ENCODE measurements at regions not wholly inside any gene's neighbourhood (a gene's known extent, or its start where the extent isn't known, plus 50 kb on each side); places are given as distances from the start of the nearest gene placed in this dataset.
"Not testable (repeated sequence)": the region's sequence is repeated elsewhere in the genome, so short reads cannot be mapped to it uniquely, and the experiment has no call there.

- not testable (repeated sequence) for H3K36me3 ChIP-seq (ENCODE audit: control insufficient read depth in 1 of 2, insufficient read depth in 2 of 2, low read length in 2 of 2); H3K4me1 ChIP-seq (ENCODE audit: control insufficient read depth in 1 of 2, insufficient read depth in 2 of 2, low read length in 2 of 2); H3K27me3 ChIP-seq (ENCODE audit: low read depth, low read length); H3K9me3 ChIP-seq (ENCODE audit: control insufficient read depth in 1 of 2, low read length in 2 of 2); H3K4me3 ChIP-seq (ENCODE audit: low read depth in 1 of 2, low read length in 2 of 2); H3K27ac ChIP-seq (ENCODE audit: low read length)
Observed at GRCh38 chr2:87640961-87641563, 106.8 kb upstream of the PLGLB2 start.

GRCh38 chr2:87643165-87643564 is 104.7 kb upstream of the PLGLB2 start:
- not testable (repeated sequence) for H3K36me3 ChIP-seq (ENCODE audit: control insufficient read depth in 1 of 2, insufficient read depth in 2 of 2, low read length in 2 of 2); H3K27me3 ChIP-seq (ENCODE audit: low read depth, low read length); H3K4me3 ChIP-seq (ENCODE audit: low read depth in 1 of 2, low read length in 2 of 2); H3K9me3 ChIP-seq (ENCODE audit: control insufficient read depth in 1 of 2, low read length in 2 of 2); H3K27ac ChIP-seq (ENCODE audit: low read length); H3K4me1 ChIP-seq (ENCODE audit: control insufficient read depth in 1 of 2, insufficient read depth in 2 of 2, low read length in 2 of 2)

GRCh38 chr2:87647737-87648498 is 100.0 kb upstream of the PLGLB2 start:
- not testable (repeated sequence) for H3K9me3 ChIP-seq (ENCODE audit: control insufficient read depth in 1 of 2, low read length in 2 of 2); H3K27me3 ChIP-seq (ENCODE audit: low read depth, low read length); H3K4me1 ChIP-seq (ENCODE audit: control insufficient read depth in 1 of 2, insufficient read depth in 2 of 2, low read length in 2 of 2); H3K36me3 ChIP-seq (ENCODE audit: control insufficient read depth in 1 of 2, insufficient read depth in 2 of 2, low read length in 2 of 2); H3K27ac ChIP-seq (ENCODE audit: low read length); H3K4me3 ChIP-seq (ENCODE audit: low read depth in 1 of 2, low read length in 2 of 2)

GRCh38 chr2:87648815-87649214 is 99.1 kb upstream of the PLGLB2 start:
- H3K27ac ChIP-seq (ENCODE audit: low read length); H3K4me1 ChIP-seq (ENCODE audit: control insufficient read depth in 1 of 2, insufficient read depth in 2 of 2, low read length in 2 of 2); H3K9me3 ChIP-seq (ENCODE audit: control insufficient read depth in 1 of 2, low read length in 2 of 2); H3K27me3 ChIP-seq (ENCODE audit: low read depth, low read length); H3K4me3 ChIP-seq (ENCODE audit: low read depth in 1 of 2, low read length in 2 of 2); H3K36me3 ChIP-seq (ENCODE audit: control insufficient read depth in 1 of 2, insufficient read depth in 2 of 2, low read length in 2 of 2): not testable (repeated sequence)

GRCh38 chr2:87649871-87650270 is 98.0 kb upstream of the PLGLB2 start:
- H3K4me3 ChIP-seq (ENCODE audit: low read depth in 1 of 2, low read length in 2 of 2), result not testable (repeated sequence)

GRCh38 chr2:87650837-87651236 is 97.0 kb upstream of the PLGLB2 start:
- H3K36me3 ChIP-seq (ENCODE audit: control insufficient read depth in 1 of 2, insufficient read depth in 2 of 2, low read length in 2 of 2); H3K27ac ChIP-seq (ENCODE audit: low read length); H3K4me3 ChIP-seq (ENCODE audit: low read depth in 1 of 2, low read length in 2 of 2); H3K9me3 ChIP-seq (ENCODE audit: control insufficient read depth in 1 of 2, low read length in 2 of 2); H3K4me1 ChIP-seq (ENCODE audit: control insufficient read depth in 1 of 2, insufficient read depth in 2 of 2, low read length in 2 of 2); H3K27me3 ChIP-seq (ENCODE audit: low read depth, low read length): not testable (repeated sequence)

More at GRCh38 chr2:87649871-87650270, 98.0 kb upstream of the PLGLB2 start:
- H3K36me3 ChIP-seq (ENCODE audit: control insufficient read depth in 1 of 2, insufficient read depth in 2 of 2, low read length in 2 of 2); H3K4me1 ChIP-seq (ENCODE audit: control insufficient read depth in 1 of 2, insufficient read depth in 2 of 2, low read length in 2 of 2); H3K27ac ChIP-seq (ENCODE audit: low read length); H3K9me3 ChIP-seq (ENCODE audit: control insufficient read depth in 1 of 2, low read length in 2 of 2); H3K27me3 ChIP-seq (ENCODE audit: low read depth, low read length): not testable (repeated sequence)

GRCh38 chr2:87651589-87651988 is 96.3 kb upstream of the PLGLB2 start:
- H3K4me3 ChIP-seq (ENCODE audit: low read depth in 1 of 2, low read length in 2 of 2); H3K27me3 ChIP-seq (ENCODE audit: low read depth, low read length); H3K36me3 ChIP-seq (ENCODE audit: control insufficient read depth in 1 of 2, insufficient read depth in 2 of 2, low read length in 2 of 2); H3K27ac ChIP-seq (ENCODE audit: low read length); H3K4me1 ChIP-seq (ENCODE audit: control insufficient read depth in 1 of 2, insufficient read depth in 2 of 2, low read length in 2 of 2); H3K9me3 ChIP-seq (ENCODE audit: control insufficient read depth in 1 of 2, low read length in 2 of 2): not testable (repeated sequence)

GRCh38 chr2:87653373-87653772 is 94.5 kb upstream of the PLGLB2 start:
- not testable (repeated sequence) for H3K4me3 ChIP-seq (ENCODE audit: low read depth in 1 of 2, low read length in 2 of 2); H3K36me3 ChIP-seq (ENCODE audit: control insufficient read depth in 1 of 2, insufficient read depth in 2 of 2, low read length in 2 of 2); H3K27me3 ChIP-seq (ENCODE audit: low read depth, low read length); H3K27ac ChIP-seq (ENCODE audit: low read length); H3K9me3 ChIP-seq (ENCODE audit: control insufficient read depth in 1 of 2, low read length in 2 of 2); H3K4me1 ChIP-seq (ENCODE audit: control insufficient read depth in 1 of 2, insufficient read depth in 2 of 2, low read length in 2 of 2)

- H3K27me3 ChIP-seq (ENCODE audit: low read depth, low read length); H3K9me3 ChIP-seq (ENCODE audit: control insufficient read depth in 1 of 2, low read length in 2 of 2); H3K36me3 ChIP-seq (ENCODE audit: control insufficient read depth in 1 of 2, insufficient read depth in 2 of 2, low read length in 2 of 2); H3K27ac ChIP-seq (ENCODE audit: low read length); H3K4me3 ChIP-seq (ENCODE audit: low read depth in 1 of 2, low read length in 2 of 2); H3K4me1 ChIP-seq (ENCODE audit: control insufficient read depth in 1 of 2, insufficient read depth in 2 of 2, low read length in 2 of 2): not testable (repeated sequence)
Observed at GRCh38 chr2:87654136-87654814, 93.6 kb upstream of the PLGLB2 start.

- not testable (repeated sequence) for H3K9me3 ChIP-seq (ENCODE audit: control insufficient read depth in 1 of 2, low read length in 2 of 2); H3K4me3 ChIP-seq (ENCODE audit: low read depth in 1 of 2, low read length in 2 of 2); H3K36me3 ChIP-seq (ENCODE audit: control insufficient read depth in 1 of 2, insufficient read depth in 2 of 2, low read length in 2 of 2); H3K27me3 ChIP-seq (ENCODE audit: low read depth, low read length); H3K27ac ChIP-seq (ENCODE audit: low read length); H3K4me1 ChIP-seq (ENCODE audit: control insufficient read depth in 1 of 2, insufficient read depth in 2 of 2, low read length in 2 of 2)
Observed at GRCh38 chr2:87657915-87658314, 90.0 kb upstream of the PLGLB2 start.

GRCh38 chr2:87658357-87658756 is 89.5 kb upstream of the PLGLB2 start:
- H3K9me3 ChIP-seq (ENCODE audit: control insufficient read depth in 1 of 2, low read length in 2 of 2); H3K27ac ChIP-seq (ENCODE audit: low read length); H3K27me3 ChIP-seq (ENCODE audit: low read depth, low read length); H3K4me3 ChIP-seq (ENCODE audit: low read depth in 1 of 2, low read length in 2 of 2); H3K4me1 ChIP-seq (ENCODE audit: control insufficient read depth in 1 of 2, insufficient read depth in 2 of 2, low read length in 2 of 2); H3K36me3 ChIP-seq (ENCODE audit: control insufficient read depth in 1 of 2, insufficient read depth in 2 of 2, low read length in 2 of 2): not testable (repeated sequence)

- H3K27me3 ChIP-seq (ENCODE audit: low read depth, low read length); H3K27ac ChIP-seq (ENCODE audit: low read length); H3K4me3 ChIP-seq (ENCODE audit: low read depth in 1 of 2, low read length in 2 of 2); H3K9me3 ChIP-seq (ENCODE audit: control insufficient read depth in 1 of 2, low read length in 2 of 2); H3K36me3 ChIP-seq (ENCODE audit: control insufficient read depth in 1 of 2, insufficient read depth in 2 of 2, low read length in 2 of 2); H3K4me1 ChIP-seq (ENCODE audit: control insufficient read depth in 1 of 2, insufficient read depth in 2 of 2, low read length in 2 of 2): not testable (repeated sequence)
Observed at GRCh38 chr2:87658976-87659375, 88.9 kb upstream of the PLGLB2 start.
